ENCODE measurements at regions not wholly inside any gene's neighbourhood (a gene's known extent, or its start where the extent isn't known, plus 50 kb on each side); places are given as distances from the start of the nearest gene placed in this dataset.

- H3K4me3 ChIP-seq (replicated peaks in 1 of 3; ENCODE audit: low read depth in 2 of 3, low read length in 3 of 3) = no peak overlapping the region
- no peaks in the 10 kb centered on the region for H3K79me2 ChIP-seq (ENCODE audit: insufficient read depth, low read length)
- H3K9ac ChIP-seq (ENCODE audit: insufficient read depth, low read length, poor library complexity, severe bottlenecking) = no peak overlapping the region
- no peaks in the 10 kb centered on the region for H3K36me3 ChIP-seq (replicated peaks in 1 of 2; ENCODE audit: control insufficient read depth in 1 of 2, insufficient read depth in 2 of 2, low read length in 2 of 2)
- H2AFZ ChIP-seq (ENCODE audit: insufficient read depth, low read depth, low read length, poor library complexity, severe bottlenecking) = no peak overlapping the region
- peaks cover 0 to 6% (median 0%) of the 10 kb centered on the region in 7 donors for H3K9me3 Mint-ChIP-seq
- no peak overlapping the region for H3K4me3 Mint-ChIP-seq
- H3K27ac ChIP-seq (ENCODE audit: low read depth in 1 of 2, low read length in 2 of 2) = no peak overlapping the region
- no peak overlapping the region for H3K4me2 ChIP-seq (replicated peaks; ENCODE audit: extremely low read depth, low read length, poor library complexity, severe bottlenecking)
- no peaks in the 10 kb centered on the region for H3K4me1 ChIP-seq (ENCODE audit: control insufficient read depth in 1 of 2, insufficient read depth in 2 of 2, low read length in 2 of 2)
- WGBS (ENCODE audit: insufficient coverage) = 80% methylated on average over 1 of the region's 2 CpGs
- H4K20me1 ChIP-seq (ENCODE audit: insufficient read depth, low read length) = no peaks in the 10 kb centered on the region
- no peaks in the 10 kb centered on the region for H3K27me3 ChIP-seq (ENCODE audit: control insufficient read depth in 2 of 2, insufficient read depth in 2 of 2, low read length in 2 of 2)
- H3K4me1 Mint-ChIP-seq = no peaks in the 10 kb centered on the region
- H3K36me3 Mint-ChIP-seq = no peaks in the 10 kb centered on the region
- no peak overlapping the region for H3K27ac Mint-ChIP-seq
- no peak for TF ChIP-seq CTCF (IDR thresholded peaks at IDR 0.05)
- DNase-seq = no peak
- intact Hi-C loops (cut with micrococcal nuclease) = no loop called here
- no peaks in the 10 kb centered on the region for H3K27me3 Mint-ChIP-seq (ENCODE audit: low read depth in 3 of 3)
- H3K9me3 ChIP-seq (replicated peaks in 1 of 2; ENCODE audit: control insufficient read depth in 1 of 2, insufficient read depth in 1 of 2, low read length in 2 of 2) = no peaks in the 10 kb centered on the region
These were observed 709.7 kb upstream of the LRRC4C start for GRCh38 chr11:42169191-42169590.

GRCh38 chr11:42170601-42171000 is 711.1 kb upstream of the LRRC4C start:
- no peak for TF ChIP-seq CTCF (IDR thresholded peaks at IDR 0.05)
- Histone ChIP-seq H3K27ac (ENCODE audit: low read depth in 1 of 2, low read length in 2 of 2) (no peak overlapping the region), H3K36me3 (replicated peaks in 1 of 2; ENCODE audit: control insufficient read depth in 1 of 2, insufficient read depth in 2 of 2, low read length in 2 of 2) (no peaks in the 10 kb centered on the region), H3K4me2 (replicated peaks; ENCODE audit: extremely low read depth, low read length, poor library complexity, severe bottlenecking) (no peak overlapping the region), H2AFZ (ENCODE audit: insufficient read depth, low read depth, low read length, poor library complexity, severe bottlenecking) (no peak overlapping the region), H3K9me3 (replicated peaks in 1 of 2; ENCODE audit: control insufficient read depth in 1 of 2, insufficient read depth in 1 of 2, low read length in 2 of 2) (no peaks in the 10 kb centered on the region), H3K27me3 (ENCODE audit: control insufficient read depth in 2 of 2, insufficient read depth in 2 of 2, low read length in 2 of 2) (no peaks in the 10 kb centered on the region), H3K4me3 (replicated peaks in 1 of 3; ENCODE audit: low read depth in 2 of 3, low read length in 3 of 3) (no peak overlapping the region), H4K20me1 (ENCODE audit: insufficient read depth, low read length) (no peaks in the 10 kb centered on the region), H3K79me2 (ENCODE audit: insufficient read depth, low read length) (no peaks in the 10 kb centered on the region), H3K4me1 (ENCODE audit: control insufficient read depth in 1 of 2, insufficient read depth in 2 of 2, low read length in 2 of 2) (no peaks in the 10 kb centered on the region), H3K9ac (ENCODE audit: insufficient read depth, low read length, poor library complexity, severe bottlenecking) (no peak overlapping the region)
- Mint-ChIP-seq H3K9me3 (peaks cover 0 to 6% (median 0%) of the 10 kb centered on the region in 7 donors), H3K4me1 (no peaks in the 10 kb centered on the region), H3K4me3 (no peak overlapping the region), H3K27me3 (ENCODE audit: low read depth in 3 of 3) (no peaks in the 10 kb centered on the region), H3K27ac (no peak overlapping the region), H3K36me3 (no peaks in the 10 kb centered on the region)
- intact Hi-C loops (cut with micrococcal nuclease) = no loop called here
- DNase-seq = no peak
- WGBS (ENCODE audit: insufficient coverage) = no CpG with 5 or more reads among the region's 1 CpG
